Thymus (tissue), 11 donors: ENCODE measurements at regions not wholly inside any gene's neighbourhood (a gene's known extent, or its start where the extent isn't known, plus 50 kb on each side); places are given as distances from the start of the nearest gene placed in this dataset.
"Not testable (repeated sequence)": the region's sequence is repeated elsewhere in the genome, so short reads cannot be mapped to it uniquely, and the experiment has no call there.

Experiments used
- DNase-seq, 9 donors: peaks; one replicate each; pipeline ENCODE4 v3.0.0-alpha.2; 2013; ENCODE audit warnings: low spot score in 9 of 9, low read depth in 6 of 9, missing footprints in 1 of 9
- H3K27ac ChIP-seq, 2 donors: one replicate each; pipeline ENCODE4 v1.5.1; 2013; ENCODE audit warnings: control low read depth in 1 of 2, low read depth in 1 of 2, low read length in 1 of 2, mild to moderate bottlenecking in 1 of 2, moderate library complexity in 1 of 2
- H3K27me3 ChIP-seq, 2 donors: one replicate each; pipeline ENCODE4 v1.5.1; 2013; ENCODE audit warnings: low read length in 1 of 2; ENCODE audit not compliant: control insufficient read depth in 2 of 2, insufficient read depth in 1 of 2
- H3K36me3 ChIP-seq, 2 donors: one replicate each; pipeline ENCODE4 v1.5.1; 2013; ENCODE audit warnings: low read length in 1 of 2, mild to moderate bottlenecking in 1 of 2, moderate library complexity in 1 of 2; ENCODE audit not compliant: control insufficient read depth in 2 of 2, insufficient read depth in 2 of 2
- H3K4me1 ChIP-seq, 2 donors: one replicate each; pipeline ENCODE4 v1.5.1; 2013; ENCODE audit warnings: low read length in 2 of 2; ENCODE audit not compliant: control insufficient read depth in 2 of 2, insufficient read depth in 2 of 2
- H3K4me3 ChIP-seq, 2 donors: one replicate each; pipeline ENCODE4 v1.5.1; 2013; ENCODE audit warnings: low read length in 2 of 2, control low read depth in 1 of 2, mild to moderate bottlenecking in 1 of 2
- H3K9me3 ChIP-seq, 2 donors: one replicate each; pipeline ENCODE4 v1.5.1; 2013; ENCODE audit warnings: low read length in 1 of 2, mild to moderate bottlenecking in 1 of 2; ENCODE audit not compliant: control insufficient read depth in 2 of 2, insufficient read depth in 1 of 2
- WGBS: extraction: QIAGEN DNeasy Blood & Tissue Kit; methylation state at CpG from one replicate; pipeline ENCODE4 v1.1.7; 2013; 5-methylcytosine and 5-hydroxymethylcytosine counted together
- donor health status: healthy.

- not testable (repeated sequence) for H3K27ac ChIP-seq, DNase-seq, H3K36me3 ChIP-seq, H3K9me3 ChIP-seq, H3K27me3 ChIP-seq, H3K4me1 ChIP-seq, H3K4me3 ChIP-seq
- WGBS: 82% methylated on average over 3 of the region's 3 CpGs
These were observed 700.4 kb upstream of the FAM241A start for GRCh38 chr4:111444836-111445235.

DNA sequence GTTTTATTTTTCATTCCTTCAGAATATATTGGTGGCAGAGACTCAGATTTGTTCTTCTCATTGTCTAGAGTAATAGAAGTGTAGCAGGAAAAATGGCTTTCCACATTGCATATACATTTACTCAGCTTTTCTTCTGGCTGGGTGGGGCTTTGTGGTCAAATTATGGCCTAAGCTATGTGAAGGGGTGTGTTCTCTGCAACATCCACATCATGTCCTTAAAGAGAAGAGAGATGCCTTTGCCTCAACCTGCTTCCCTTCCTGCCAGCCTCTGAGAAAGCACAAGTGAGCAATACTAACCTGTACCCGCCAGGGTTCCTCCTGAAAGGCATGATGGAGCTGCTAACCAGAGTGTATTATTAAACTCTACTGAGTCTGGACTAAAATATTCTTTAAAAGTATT lies 695.6 kb upstream of the FAM241A start:
- Histone ChIP-seq H3K9me3 (no peaks in the 10 kb centered on the region), H3K4me3 (no peak overlapping the region), H3K4me1 (no peaks in the 10 kb centered on the region), H3K36me3 (no peaks in the 10 kb centered on the region), H3K27me3 (no peaks in the 10 kb centered on the region), H3K27ac (no peak overlapping the region)
- DNase-seq: no peak
- WGBS: 90% methylated on average over 1 of the region's 1 CpG

DNA sequence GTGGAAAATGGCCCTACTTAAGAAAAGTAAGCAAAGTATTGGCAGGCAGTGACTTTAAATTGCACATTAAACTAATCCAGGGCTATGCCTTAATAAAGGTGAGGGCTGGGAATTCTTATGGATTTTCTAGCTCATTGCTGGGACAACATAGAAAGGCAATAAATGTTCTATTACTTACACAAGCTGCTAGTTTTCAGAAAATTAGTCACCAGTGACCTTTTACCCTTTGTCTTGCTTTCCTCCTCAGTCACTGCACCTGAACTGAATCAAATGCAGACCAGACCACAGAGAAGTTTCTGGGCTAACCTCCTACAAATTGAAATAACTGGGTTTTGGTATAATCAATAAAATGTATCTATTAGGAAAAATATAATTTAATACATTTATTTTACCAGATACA lies 694.4 kb upstream of the FAM241A start:
- no peaks in the 10 kb centered on the region for H3K36me3 ChIP-seq
- no peaks in the 10 kb centered on the region for H3K9me3 ChIP-seq
- no peak overlapping the region for H3K4me3 ChIP-seq
- H3K27ac ChIP-seq: no peak overlapping the region
- H3K27me3 ChIP-seq: no peaks in the 10 kb centered on the region
- no peaks in the 10 kb centered on the region for H3K4me1 ChIP-seq
- no peak for DNase-seq

- DNase-seq: no peak
- no peaks in the 10 kb centered on the region for H3K9me3 ChIP-seq
- H3K4me1 ChIP-seq: no peaks in the 10 kb centered on the region
- H3K27me3 ChIP-seq: no peaks in the 10 kb centered on the region
- no peak overlapping the region for H3K4me3 ChIP-seq
- H3K36me3 ChIP-seq: no peaks in the 10 kb centered on the region
- no peak overlapping the region for H3K27ac ChIP-seq
These were observed 692.0 kb upstream of the FAM241A start for GRCh38 chr4:111453216-111453615.

- WGBS: 76% methylated on average over 4 of the region's 4 CpGs
- Histone ChIP-seq H3K4me3 (no peak overlapping the region), H3K9me3 (no peaks in the 10 kb centered on the region)
These were observed 690.3 kb upstream of the FAM241A start for GRCh38 chr4:111454961-111455360.

DNA sequence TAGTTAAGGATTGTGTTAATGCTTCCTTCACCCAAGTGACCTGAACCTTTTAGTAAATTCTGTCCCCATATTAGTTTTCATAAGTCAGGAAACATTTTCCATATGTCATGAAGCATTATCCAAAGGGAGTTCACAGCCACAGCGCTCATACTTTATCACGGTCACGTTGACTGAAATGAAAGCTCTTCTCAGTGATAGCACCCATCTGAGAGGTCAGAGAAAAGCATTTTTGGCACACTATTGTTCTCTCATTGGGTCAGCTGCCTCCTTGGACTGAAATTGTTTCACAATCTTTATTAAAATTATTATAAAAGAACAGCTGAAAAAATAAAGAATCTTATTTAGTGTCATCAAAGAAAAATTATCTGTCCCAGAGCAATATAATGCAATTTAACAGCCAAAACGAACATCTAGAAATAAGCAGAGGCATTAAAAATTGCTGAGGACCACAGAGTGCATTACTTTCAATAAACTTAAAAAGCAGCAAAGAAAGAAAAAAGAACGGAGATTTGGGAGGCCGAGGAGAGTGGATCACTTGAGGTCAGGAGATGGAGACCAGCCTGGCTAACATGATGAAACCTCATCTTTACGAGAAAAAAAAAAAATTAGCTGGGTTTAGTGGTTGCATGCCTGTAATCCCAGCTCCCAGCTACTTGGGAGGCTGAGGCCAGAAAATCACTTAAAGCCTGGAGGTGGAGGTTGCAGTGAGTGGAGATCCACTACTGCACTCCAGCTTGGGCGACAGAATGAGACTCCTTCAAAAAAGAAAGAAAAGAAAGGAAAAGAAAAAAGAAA lies 680.8 kb upstream of the FAM241A start:
- no peak for DNase-seq
- 85% methylated on average over 8 of the region's 8 CpGs for WGBS
- no peaks in the 10 kb centered on the region for H3K4me1 ChIP-seq
- H3K27me3 ChIP-seq: no peaks in the 10 kb centered on the region
- no peaks in the 10 kb centered on the region for H3K9me3 ChIP-seq
- no peak overlapping the region for H3K4me3 ChIP-seq
- no peak overlapping the region for H3K27ac ChIP-seq
- no peaks in the 10 kb centered on the region for H3K36me3 ChIP-seq

More at GRCh38 chr4:111454961-111455360, 690.3 kb upstream of the FAM241A start:
- no peaks in the 10 kb centered on the region for H3K27me3 ChIP-seq
- no peaks in the 10 kb centered on the region for H3K36me3 ChIP-seq
- H3K27ac ChIP-seq: no peak overlapping the region
- no peaks in the 10 kb centered on the region for H3K4me1 ChIP-seq
- no peak for DNase-seq

- H3K36me3 ChIP-seq: no peaks in the 10 kb centered on the region
- H3K4me3 ChIP-seq: no peak overlapping the region
- H3K27ac ChIP-seq: no peak overlapping the region
- no peaks in the 10 kb centered on the region for H3K4me1 ChIP-seq
- no peak for DNase-seq
- WGBS: 89% methylated on average over 2 of the region's 2 CpGs
- H3K27me3 ChIP-seq: no peaks in the 10 kb centered on the region
- no peaks in the 10 kb centered on the region for H3K9me3 ChIP-seq
These were observed 678.2 kb upstream of the FAM241A start for GRCh38 chr4:111466811-111467604.

DNA sequence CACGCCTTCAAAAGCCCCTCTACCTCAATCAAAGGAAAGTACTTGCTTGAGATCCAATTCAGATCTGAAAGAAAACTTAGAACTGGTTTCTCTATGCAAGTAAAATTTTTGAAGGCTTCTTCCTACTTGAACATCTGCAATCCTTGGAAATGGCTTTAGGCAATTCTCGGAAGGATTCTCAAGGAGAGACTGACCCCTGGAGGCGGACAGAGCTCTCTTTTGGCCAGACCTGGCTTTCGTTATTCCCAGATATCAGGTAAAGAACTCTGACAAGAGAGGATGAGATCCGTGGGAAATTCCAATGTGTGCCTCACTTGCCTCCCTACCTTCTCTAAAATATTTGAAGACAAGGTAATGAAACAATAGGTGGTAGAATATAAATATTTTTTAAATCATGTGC lies 670.3 kb upstream of the FAM241A start:
- DNase-seq: no peak
- Histone ChIP-seq H3K27ac (no peak overlapping the region), H3K9me3 (no peaks in the 10 kb centered on the region), H3K27me3 (no peaks in the 10 kb centered on the region), H3K4me3 (no peak overlapping the region), H3K36me3 (no peaks in the 10 kb centered on the region), H3K4me1 (no peaks in the 10 kb centered on the region)
- 28% methylated on average over 5 of the region's 5 CpGs for WGBS

DNA sequence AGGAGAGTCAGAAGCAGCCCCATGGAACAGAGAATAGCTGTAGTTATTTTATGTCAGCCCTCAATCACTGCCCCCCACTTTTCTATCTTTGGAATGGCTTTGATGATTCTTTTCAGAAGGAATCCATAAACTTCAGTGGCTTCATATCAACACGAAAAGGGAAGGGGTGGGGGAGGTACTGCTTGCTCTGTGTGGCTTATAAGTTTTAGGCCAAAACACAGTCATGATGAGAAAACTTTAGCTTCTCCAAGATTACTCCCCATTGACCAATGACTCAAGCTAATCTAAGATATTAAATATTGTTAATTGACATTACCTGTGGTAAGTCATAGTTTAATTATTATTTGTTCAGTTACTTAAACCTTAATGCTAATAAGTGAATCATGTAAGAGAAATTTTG lies 669.6 kb upstream of the FAM241A start:
- Histone ChIP-seq H3K4me1 (no peaks in the 10 kb centered on the region), H3K4me3 (no peak overlapping the region), H3K9me3 (no peaks in the 10 kb centered on the region), H3K36me3 (no peaks in the 10 kb centered on the region), H3K27ac (no peak overlapping the region), H3K27me3 (no peaks in the 10 kb centered on the region)
- no peak for DNase-seq
- WGBS: 57% methylated on average over 1 of the region's 1 CpG
